GM23338 (cell line): ENCODE measurements at regions not wholly inside any gene's neighbourhood (a gene's known extent, or its start where the extent isn't known, plus 50 kb on each side); places are given as distances from the start of the nearest gene placed in this dataset.

Source experiments
- ATAC-seq: fragments of 200-7000 bp; cut with Tn5 transposase; 3 replicates; pipeline ENCODE4 v1.9.1; 2020
- DNase-seq: peaks from one replicate; pipeline ENCODE4 v3.0.0-alpha.2; 2015; ENCODE audit warnings: low spot score
- H2AFZ ChIP-seq: fragments of 200-600 bp; sonication (generic); 2 replicates; pipeline ENCODE4 v1.8.0; 2016; ENCODE audit warnings: antibody characterized with exemption, mild to moderate bottlenecking, moderate library complexity
- H3F3A ChIP-seq: fragments of 200-600 bp; sonication (generic); replicated peaks from 2 replicates; pipeline ENCODE4 v1.8.0; 2017; ENCODE audit warnings: antibody characterized with exemption, mixed run types, low read depth
- H3K27ac ChIP-seq: fragments of 200-600 bp; sonication (generic); 2 replicates; pipeline ENCODE4 v1.6.1; 2016; ENCODE audit warnings: low read depth
- H3K27me3 ChIP-seq: fragments of 200-600 bp; sonication (generic); 2 replicates; pipeline ENCODE4 v1.8.0; 2016; ENCODE audit warnings: mild to moderate bottlenecking, mixed run types, moderate library complexity; ENCODE audit not compliant: insufficient read depth
- H3K36me3 ChIP-seq: fragments of 200-600 bp; sonication (generic); 2 replicates; pipeline ENCODE4 v1.8.0; 2016; ENCODE audit warnings: mild to moderate bottlenecking; ENCODE audit not compliant: insufficient read depth
- H3K4me1 ChIP-seq: fragments of 200-600 bp; sonication (generic); 2 replicates; pipeline ENCODE4 v1.8.0; 2016; ENCODE audit warnings: mild to moderate bottlenecking, moderate library complexity; ENCODE audit not compliant: insufficient read depth
- H3K4me2 ChIP-seq: fragments of 200-600 bp; sonication (generic); 2 replicates; pipeline ENCODE4 v1.7.1; 2017; ENCODE audit warnings: mixed run types
- H3K4me3 ChIP-seq: fragments of 200-600 bp; sonication (generic); 2 replicates; pipeline ENCODE4 v1.6.1; 2016; ENCODE audit warnings: mixed run types
- H3K79me2 ChIP-seq: fragments of 200-600 bp; sonication (generic); replicated peaks from 2 replicates; pipeline ENCODE4 v1.8.0; 2017; ENCODE audit warnings: mild to moderate bottlenecking; ENCODE audit not compliant: insufficient read depth
- H3K9me2 ChIP-seq: fragments of 200-600 bp; sonication (generic); 2 replicates; pipeline ENCODE4 v1.8.0; 2017; ENCODE audit not compliant: insufficient read depth
- H4K20me1 ChIP-seq: fragments of 200-600 bp; sonication (generic); replicated peaks from 2 replicates; pipeline ENCODE4 v1.8.0; 2017; ENCODE audit warnings: mild to moderate bottlenecking; ENCODE audit not compliant: insufficient read depth
- H3K27ac Mint-ChIP-seq: 2 replicates; pipeline ENCODE4 v1.8.0; 2020; ENCODE audit warnings: inconsistent platforms, mild to moderate bottlenecking, moderate library complexity, mixed read lengths
- H3K27me3 Mint-ChIP-seq: 3 replicates; pipeline ENCODE4 v1.8.0; 2022; ENCODE audit warnings: low read depth, mild to moderate bottlenecking, moderate library complexity, mixed read lengths, inconsistent platforms; ENCODE audit not compliant: insufficient read depth, poor library complexity
- H3K36me3 Mint-ChIP-seq: 3 replicates; pipeline ENCODE4 v1.8.0; 2021; ENCODE audit warnings: low read depth, mild to moderate bottlenecking, inconsistent platforms, moderate library complexity, mixed read lengths
- H3K4me1 Mint-ChIP-seq: 3 replicates; pipeline ENCODE4 v1.8.0; 2020; ENCODE audit warnings: mild to moderate bottlenecking, inconsistent platforms, mixed read lengths
- H3K4me3 Mint-ChIP-seq: 3 replicates; pipeline ENCODE4 v1.8.0; 2021; ENCODE audit warnings: moderate library complexity, mild to moderate bottlenecking, inconsistent platforms, mixed read lengths
- H3K9me3 Mint-ChIP-seq: 3 replicates; pipeline ENCODE4 v1.8.0; 2020; ENCODE audit warnings: moderate library complexity, mild to moderate bottlenecking, inconsistent platforms, mixed read lengths
- CREB1 ChIP-seq: fragments of 250-450 bp; sonication (Bioruptor Pico); IDR thresholded peaks from 2 replicates; pipeline ENCODE4 v1.5.0; 2020; ENCODE audit warnings: low read depth, mild to moderate bottlenecking, moderate library complexity
- CTCF ChIP-seq, 2 experiments: fragments of 200-600 bp in 1 of 2; sonication (generic) in 1 of 2; conservative IDR thresholded peaks; 2 replicates each; pipeline versions ENCODE4 v1.5.1 to v1.6.1; 2016 to 2017; ENCODE audit warnings: antibody characterized with exemption in 2 of 2, low read depth in 2 of 2, mild to moderate bottlenecking in 2 of 2, moderate library complexity in 1 of 2
- ETS1 ChIP-seq: IDR thresholded peaks from 2 replicates; pipeline ENCODE4 v1.6.1; 2016; ENCODE audit warnings: antibody characterized with exemption
- EZH2 ChIP-seq: fragments of 200-600 bp; sonication (generic); IDR thresholded peaks from one replicate; pipeline ENCODE4 v1.8.0; 2017; ENCODE audit warnings: antibody characterized with exemption, mild to moderate bottlenecking, low read depth; ENCODE audit not compliant: unreplicated experiment
- EZH2phosphoT487 ChIP-seq: fragments of 200-600 bp; sonication (generic); IDR thresholded peaks from one replicate; pipeline ENCODE4 v1.8.1; 2018; ENCODE audit warnings: antibody characterized with exemption; ENCODE audit not compliant: unreplicated experiment
- JUNB ChIP-seq: IDR thresholded peaks from one replicate; pipeline ENCODE4 v1.6.1; 2016; ENCODE audit warnings: antibody characterized with exemption; ENCODE audit not compliant: unreplicated experiment
- NANOG ChIP-seq: IDR thresholded peaks from 2 replicates; pipeline ENCODE4 v1.6.1; 2016; ENCODE audit warnings: antibody characterized with exemption, borderline replicate concordance
- POLR2AphosphoS5 ChIP-seq: IDR thresholded peaks from 2 replicates; pipeline ENCODE4 v1.6.1; 2016; ENCODE audit warnings: antibody characterized with exemption, low read depth
- REST ChIP-seq: IDR thresholded peaks from one replicate; pipeline ENCODE4 v1.6.1; 2018; ENCODE audit warnings: antibody characterized with exemption; ENCODE audit not compliant: unreplicated experiment
- STAT1 ChIP-seq: IDR thresholded peaks from one replicate; pipeline ENCODE4 v1.6.1; 2016; ENCODE audit warnings: antibody characterized with exemption; ENCODE audit not compliant: unreplicated experiment
- ZNF114 ChIP-seq: fragments of 250-450 bp; sonication (Bioruptor Pico); IDR thresholded peaks from 2 replicates; pipeline ENCODE4 v1.5.0; 2020; ENCODE audit warnings: mild to moderate bottlenecking, moderate library complexity
- ZNF331 ChIP-seq: fragments of 250-450 bp; sonication (Bioruptor Pico); IDR thresholded peaks from 2 replicates; pipeline ENCODE4 v1.5.0; 2020; ENCODE audit warnings: low read depth, mild to moderate bottlenecking, moderate library complexity
- ZNF462 ChIP-seq: fragments of 250-450 bp; sonication (Bioruptor Pico); IDR thresholded peaks from 2 replicates; pipeline ENCODE4 v1.5.0; 2020; ENCODE audit warnings: mild to moderate bottlenecking, moderate library complexity

- Mint-ChIP-seq H3K27ac (no peak overlapping the region), H3K4me3 (no peak overlapping the region), H3K27me3 (peaks cover 4% of the 10 kb centered on the region), H3K9me3 (no peaks in the 10 kb centered on the region), H3K36me3 (no peaks in the 10 kb centered on the region), H3K4me1 (peaks cover 13% of the 10 kb centered on the region)
- Histone ChIP-seq H3K4me2 (no peak overlapping the region), H3K27ac (no peak overlapping the region), H3K4me1 (peaks cover 3% of the 10 kb centered on the region), H2AFZ (no peak overlapping the region), H3K9me2 (peaks cover 5% of the 10 kb centered on the region; the same call in 1 of the 2 replicates), H3K36me3 (no peaks in the 10 kb centered on the region), H3K27me3 (no peaks in the 10 kb centered on the region), H3K79me2 (no peaks in the 10 kb centered on the region), H3F3A (no peaks in the 10 kb centered on the region), H3K4me3 (no peak overlapping the region), H4K20me1 (no peaks in the 10 kb centered on the region)
- ATAC-seq = no peak
- no peak for DNase-seq
- TF ChIP-seq CREB1 (CRISPR knock-in tag) = no peak
- no peak for TF ChIP-seq REST
- no peak for TF ChIP-seq JUNB
- no peak for TF ChIP-seq CTCF (conservative IDR thresholded peaks at IDR 0.05; ENCODE audit: low read depth in 2 of 2)
- no peak for TF ChIP-seq STAT1
- TF ChIP-seq POLR2AphosphoS5 = no peak
- TF ChIP-seq ZNF114 (CRISPR knock-in tag) = no peak
- TF ChIP-seq ZNF331 = no peak
- no peak for TF ChIP-seq ETS1
- TF ChIP-seq ZNF462 (CRISPR knock-in tag) = no peak
- no peak for TF ChIP-seq NANOG
- no peak for TF ChIP-seq EZH2
- TF ChIP-seq EZH2phosphoT487 = no peak
Observed at GRCh38 chr11:134483291-134483690, 71.2 kb upstream of the B3GAT1 start.
